ENCODE measurements at regions not wholly inside any gene's neighbourhood (a gene's known extent, or its start where the extent isn't known, plus 50 kb on each side); places are given as distances from the start of the nearest gene placed in this dataset.

GRCh38 chr1:229085291-229085690 is 185.6 kb upstream of the RAB4A start:
- TF ChIP-seq CTCF (IDR thresholded peaks at IDR 0.05) (no peak), POLR2A (IDR thresholded peaks at IDR 0.05) (no peak), EP300 (IDR thresholded peaks at IDR 0.05) (no peak)

Measured in ovary (tissue), 3 donors.